ENCODE measurements at regions not wholly inside any gene's neighbourhood (a gene's known extent, or its start where the extent isn't known, plus 50 kb on each side); places are given as distances from the start of the nearest gene placed in this dataset.

DNA sequence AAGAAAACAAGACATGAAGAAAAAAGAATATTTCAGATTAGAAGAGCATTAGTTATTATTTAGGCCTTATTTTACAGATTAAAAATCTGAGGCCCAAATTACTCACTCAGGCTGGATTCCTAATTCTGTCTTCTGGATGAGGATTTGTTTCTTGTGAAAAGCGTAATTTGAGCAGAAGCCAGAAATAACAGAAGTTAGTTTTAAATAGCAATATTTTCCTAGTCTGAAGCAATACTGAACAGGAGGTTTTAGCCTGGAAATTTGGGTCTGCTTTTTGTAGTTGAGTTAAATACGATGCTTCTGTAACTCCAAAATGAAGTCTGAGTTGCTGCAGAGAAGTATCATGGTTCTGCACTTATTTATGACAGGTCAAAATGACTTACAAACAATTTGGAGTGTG is 124.9 kb downstream of the RTL3 start:
- TF ChIP-seq EP300 (conservative IDR thresholded peaks at IDR 0.05; ENCODE audit: poor library complexity, severe bottlenecking) (no peak), MXI1 (conservative IDR thresholded peaks at IDR 0.05; ENCODE audit: poor library complexity, severe bottlenecking) (no peak), RAD21 (conservative IDR thresholded peaks at IDR 0.05) (no peak), EZH2 (IDR thresholded peaks at IDR 0.05; ENCODE audit: borderline replicate concordance, insufficient read depth, low read length, poor library complexity, severe bottlenecking) (no peak), POLR2AphosphoS5 (IDR thresholded peaks at IDR 0.05) (no peak), SMC3 (conservative IDR thresholded peaks at IDR 0.05; ENCODE audit: poor library complexity) (no peak), TAF1 (IDR thresholded peaks at IDR 0.05; ENCODE audit: low read depth) (no peak)
- TF ChIP-seq, protein P1, sequence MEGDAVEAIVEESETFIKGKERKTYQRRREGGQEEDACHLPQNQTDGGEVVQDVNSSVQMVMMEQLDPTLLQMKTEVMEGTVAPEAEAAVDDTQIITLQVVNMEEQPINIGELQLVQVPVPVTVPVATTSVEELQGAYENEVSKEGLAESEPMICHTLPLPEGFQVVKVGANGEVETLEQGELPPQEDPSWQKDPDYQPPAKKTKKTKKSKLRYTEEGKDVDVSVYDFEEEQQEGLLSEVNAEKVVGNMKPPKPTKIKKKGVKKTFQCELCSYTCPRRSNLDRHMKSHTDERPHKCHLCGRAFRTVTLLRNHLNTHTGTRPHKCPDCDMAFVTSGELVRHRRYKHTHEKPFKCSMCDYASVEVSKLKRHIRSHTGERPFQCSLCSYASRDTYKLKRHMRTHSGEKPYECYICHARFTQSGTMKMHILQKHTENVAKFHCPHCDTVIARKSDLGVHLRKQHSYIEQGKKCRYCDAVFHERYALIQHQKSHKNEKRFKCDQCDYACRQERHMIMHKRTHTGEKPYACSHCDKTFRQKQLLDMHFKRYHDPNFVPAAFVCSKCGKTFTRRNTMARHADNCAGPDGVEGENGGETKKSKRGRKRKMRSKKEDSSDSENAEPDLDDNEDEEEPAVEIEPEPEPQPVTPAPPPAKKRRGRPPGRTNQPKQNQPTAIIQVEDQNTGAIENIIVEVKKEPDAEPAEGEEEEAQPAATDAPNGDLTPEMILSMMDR (IDR thresholded peaks at IDR 0.05; ENCODE audit: poor library complexity, severe bottlenecking): no peak
- TF ChIP-seq, protein P2, sequence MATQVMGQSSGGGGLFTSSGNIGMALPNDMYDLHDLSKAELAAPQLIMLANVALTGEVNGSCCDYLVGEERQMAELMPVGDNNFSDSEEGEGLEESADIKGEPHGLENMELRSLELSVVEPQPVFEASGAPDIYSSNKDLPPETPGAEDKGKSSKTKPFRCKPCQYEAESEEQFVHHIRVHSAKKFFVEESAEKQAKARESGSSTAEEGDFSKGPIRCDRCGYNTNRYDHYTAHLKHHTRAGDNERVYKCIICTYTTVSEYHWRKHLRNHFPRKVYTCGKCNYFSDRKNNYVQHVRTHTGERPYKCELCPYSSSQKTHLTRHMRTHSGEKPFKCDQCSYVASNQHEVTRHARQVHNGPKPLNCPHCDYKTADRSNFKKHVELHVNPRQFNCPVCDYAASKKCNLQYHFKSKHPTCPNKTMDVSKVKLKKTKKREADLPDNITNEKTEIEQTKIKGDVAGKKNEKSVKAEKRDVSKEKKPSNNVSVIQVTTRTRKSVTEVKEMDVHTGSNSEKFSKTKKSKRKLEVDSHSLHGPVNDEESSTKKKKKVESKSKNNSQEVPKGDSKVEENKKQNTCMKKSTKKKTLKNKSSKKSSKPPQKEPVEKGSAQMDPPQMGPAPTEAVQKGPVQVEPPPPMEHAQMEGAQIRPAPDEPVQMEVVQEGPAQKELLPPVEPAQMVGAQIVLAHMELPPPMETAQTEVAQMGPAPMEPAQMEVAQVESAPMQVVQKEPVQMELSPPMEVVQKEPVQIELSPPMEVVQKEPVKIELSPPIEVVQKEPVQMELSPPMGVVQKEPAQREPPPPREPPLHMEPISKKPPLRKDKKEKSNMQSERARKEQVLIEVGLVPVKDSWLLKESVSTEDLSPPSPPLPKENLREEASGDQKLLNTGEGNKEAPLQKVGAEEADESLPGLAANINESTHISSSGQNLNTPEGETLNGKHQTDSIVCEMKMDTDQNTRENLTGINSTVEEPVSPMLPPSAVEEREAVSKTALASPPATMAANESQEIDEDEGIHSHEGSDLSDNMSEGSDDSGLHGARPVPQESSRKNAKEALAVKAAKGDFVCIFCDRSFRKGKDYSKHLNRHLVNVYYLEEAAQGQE (IDR thresholded peaks at IDR 0.05; ENCODE audit: borderline replicate concordance): no peak
- Histone ChIP-seq H3K9ac (ENCODE audit: low read length) (no peak overlapping the region), H3F3A (ENCODE audit: insufficient read depth, low read length, poor library complexity, severe bottlenecking) (no peaks in the 10 kb centered on the region), H3K9me3 (ENCODE audit: low read length) (no peaks in the 10 kb centered on the region), H3K4me3 (ENCODE audit: low read length) (no peak overlapping the region), H3K4me2 (ENCODE audit: low read length) (no peak overlapping the region), H2AFZ (ENCODE audit: low read depth, low read length) (no peak overlapping the region), H3K27ac (ENCODE audit: low read length) (no peak overlapping the region), H3K36me3 (ENCODE audit: insufficient read depth, low read length) (no peaks in the 10 kb centered on the region), H4K20me1 (ENCODE audit: insufficient read depth) (no peaks in the 10 kb centered on the region), H3K27me3 (ENCODE audit: insufficient read depth, low read depth, low read length) (no peaks in the 10 kb centered on the region), H3K79me2 (replicated peaks; ENCODE audit: insufficient read depth, low read length) (no peaks in the 10 kb centered on the region), H3K9me2 (ENCODE audit: insufficient read depth, low read length) (no peaks in the 10 kb centered on the region)

DNA sequence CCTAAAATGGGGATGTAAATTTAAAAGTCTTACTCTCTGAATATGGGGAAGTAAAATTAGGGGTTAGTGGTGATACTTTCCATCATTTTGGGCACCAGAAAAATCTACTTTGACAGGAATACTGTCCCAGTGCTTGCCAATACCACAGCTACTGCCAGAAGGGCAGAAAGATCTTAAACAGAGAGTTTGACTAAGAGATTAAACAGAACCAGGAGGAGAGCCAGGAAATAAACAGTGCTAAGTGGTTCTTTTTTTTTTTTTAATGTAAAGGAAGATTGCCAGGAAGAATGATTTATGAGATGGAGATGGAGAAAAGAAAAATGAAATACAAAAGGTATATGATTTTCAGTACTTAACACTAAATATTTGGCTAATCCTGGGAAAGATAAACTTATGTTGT is 126.8 kb downstream of the RTL3 start:
- Histone ChIP-seq H3K27ac (ENCODE audit: low read length) (no peak overlapping the region), H3K36me3 (ENCODE audit: insufficient read depth, low read length) (no peaks in the 10 kb centered on the region), H3K4me3 (ENCODE audit: low read length) (no peak overlapping the region), H3F3A (ENCODE audit: insufficient read depth, low read length, poor library complexity, severe bottlenecking) (no peaks in the 10 kb centered on the region), H3K9me2 (ENCODE audit: insufficient read depth, low read length) (no peaks in the 10 kb centered on the region), H3K27me3 (ENCODE audit: insufficient read depth, low read depth, low read length) (no peaks in the 10 kb centered on the region), H3K79me2 (replicated peaks; ENCODE audit: insufficient read depth, low read length) (no peaks in the 10 kb centered on the region), H3K4me2 (ENCODE audit: low read length) (no peak overlapping the region), H4K20me1 (ENCODE audit: insufficient read depth) (no peaks in the 10 kb centered on the region), H3K9me3 (ENCODE audit: low read length) (no peaks in the 10 kb centered on the region), H3K9ac (ENCODE audit: low read length) (no peak overlapping the region), H2AFZ (ENCODE audit: low read depth, low read length) (no peak overlapping the region)
- no peak for TF ChIP-seq MXI1 (conservative IDR thresholded peaks at IDR 0.05; ENCODE audit: poor library complexity, severe bottlenecking)
- TF ChIP-seq SMC3 (conservative IDR thresholded peaks at IDR 0.05; ENCODE audit: poor library complexity): no peak
- no peak for TF ChIP-seq EZH2 (IDR thresholded peaks at IDR 0.05; ENCODE audit: borderline replicate concordance, insufficient read depth, low read length, poor library complexity, severe bottlenecking)
- no peak for TF ChIP-seq RAD21 (conservative IDR thresholded peaks at IDR 0.05)

All from neural cell (in vitro differentiated cells).